Esophagus muscularis mucosa (tissue), 3 donors: ENCODE measurements at regions not wholly inside any gene's neighbourhood (a gene's known extent, or its start where the extent isn't known, plus 50 kb on each side); places are given as distances from the start of the nearest gene placed in this dataset.

Experiments
- POLR2A ChIP-seq: fragments of 450-650 bp; IDR thresholded peaks from one replicate; pipeline ENCODE4 v1.6.1; 2017; ENCODE audit warnings: antibody characterized with exemption, moderate library complexity, mild to moderate bottlenecking, low read depth
- TF ChIP-seq, protein P1 (sequence below), 3 experiments: fragments of 200-600 bp in 2 of 3; fragments of 450-650 bp in 1 of 3; sonication (generic) in 2 of 3; IDR thresholded peaks; one replicate each; pipeline ENCODE4 v1.5.1; 2017 to 2019; ENCODE audit warnings: antibody characterized with exemption in 3 of 3, mild to moderate bottlenecking in 2 of 3, moderate library complexity in 1 of 3

DNA sequence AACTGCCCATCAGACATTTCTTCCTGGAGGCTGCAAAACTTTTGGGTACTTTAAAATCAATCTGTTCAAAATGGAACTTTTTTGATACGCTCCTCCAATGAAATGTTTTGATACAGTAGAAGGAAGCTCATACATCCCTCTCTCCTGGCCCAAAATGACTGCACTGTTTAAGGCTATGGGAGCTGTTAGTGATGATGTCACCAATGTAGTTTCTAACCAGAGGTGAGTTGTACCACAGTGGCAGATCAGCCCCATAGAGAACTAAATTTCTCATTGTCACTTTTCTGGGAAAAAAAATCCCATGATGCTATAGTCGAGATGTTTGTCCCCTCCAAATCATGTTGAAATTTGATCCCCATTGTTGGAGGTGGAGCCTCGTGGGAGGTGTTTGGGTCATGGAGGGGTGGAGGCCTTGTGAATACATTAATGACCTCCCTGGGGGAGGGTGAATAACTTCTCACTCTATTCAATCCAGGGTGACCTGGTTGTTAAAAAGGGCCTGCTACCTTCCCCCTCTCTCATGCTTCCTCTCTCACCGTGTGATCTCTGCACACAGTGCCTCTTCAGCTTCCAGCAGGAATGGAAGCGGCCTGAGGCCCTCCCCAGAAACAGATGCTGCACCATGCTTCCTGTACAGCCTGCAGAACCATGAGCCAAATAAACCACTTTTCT lies 117.4 kb upstream of the NPAS2 start:
- no peak for TF ChIP-seq POLR2A
- TF ChIP-seq, protein P1, sequence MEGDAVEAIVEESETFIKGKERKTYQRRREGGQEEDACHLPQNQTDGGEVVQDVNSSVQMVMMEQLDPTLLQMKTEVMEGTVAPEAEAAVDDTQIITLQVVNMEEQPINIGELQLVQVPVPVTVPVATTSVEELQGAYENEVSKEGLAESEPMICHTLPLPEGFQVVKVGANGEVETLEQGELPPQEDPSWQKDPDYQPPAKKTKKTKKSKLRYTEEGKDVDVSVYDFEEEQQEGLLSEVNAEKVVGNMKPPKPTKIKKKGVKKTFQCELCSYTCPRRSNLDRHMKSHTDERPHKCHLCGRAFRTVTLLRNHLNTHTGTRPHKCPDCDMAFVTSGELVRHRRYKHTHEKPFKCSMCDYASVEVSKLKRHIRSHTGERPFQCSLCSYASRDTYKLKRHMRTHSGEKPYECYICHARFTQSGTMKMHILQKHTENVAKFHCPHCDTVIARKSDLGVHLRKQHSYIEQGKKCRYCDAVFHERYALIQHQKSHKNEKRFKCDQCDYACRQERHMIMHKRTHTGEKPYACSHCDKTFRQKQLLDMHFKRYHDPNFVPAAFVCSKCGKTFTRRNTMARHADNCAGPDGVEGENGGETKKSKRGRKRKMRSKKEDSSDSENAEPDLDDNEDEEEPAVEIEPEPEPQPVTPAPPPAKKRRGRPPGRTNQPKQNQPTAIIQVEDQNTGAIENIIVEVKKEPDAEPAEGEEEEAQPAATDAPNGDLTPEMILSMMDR (IDR thresholded peaks at IDR 0.05), result no peak
